C4-2B (cell line): ENCODE measurements at regions not wholly inside any gene's neighbourhood (a gene's known extent, or its start where the extent isn't known, plus 50 kb on each side); places are given as distances from the start of the nearest gene placed in this dataset.

ENCODE experiments used
- H3K27ac ChIP-seq: fragments of 450-650 bp; 2 replicates; pipeline ENCODE4 v1.5.1; 2017
- CTCF ChIP-seq: fragments of 450-650 bp; conservative IDR thresholded peaks from 2 replicates; pipeline ENCODE4 v1.5.1; 2017; ENCODE audit warnings: mild to moderate bottlenecking
- ZFX ChIP-seq: fragments of 450-650 bp; IDR thresholded peaks from 2 replicates; pipeline ENCODE4 v1.6.1; 2017

GRCh38 chr22:48242461-48242864 lies 1480.0 kb downstream of the TBC1D22A start:
- TF ChIP-seq CTCF (no peak), ZFX (no peak)
- no peak overlapping the region for H3K27ac ChIP-seq

- H3K27ac ChIP-seq, result no peak overlapping the region
- TF ChIP-seq ZFX, result no peak
These were observed 1479.2 kb downstream of the TBC1D22A start for GRCh38 chr22:48241658-48242057.

- TF ChIP-seq ZFX (no peak), CTCF (no peak)
- H3K27ac ChIP-seq, result no peak overlapping the region
These were observed 1478.4 kb downstream of the TBC1D22A start for GRCh38 chr22:48240935-48241230.

GRCh38 chr22:48240148-48240934 lies 1477.9 kb downstream of the TBC1D22A start:
- H3K27ac ChIP-seq, result no peak overlapping the region
- TF ChIP-seq CTCF, result no peak
- no peak for TF ChIP-seq ZFX

GRCh38 chr22:48239461-48240147 lies 1477.2 kb downstream of the TBC1D22A start:
- TF ChIP-seq CTCF (no peak), ZFX (no peak)
- no peak overlapping the region for H3K27ac ChIP-seq

- H3K27ac ChIP-seq, result no peak overlapping the region
- TF ChIP-seq CTCF, result no peak
- no peak for TF ChIP-seq ZFX
These were observed 1476.5 kb downstream of the TBC1D22A start for GRCh38 chr22:48238966-48239365.

- no peak overlapping the region for H3K27ac ChIP-seq
- no peak for TF ChIP-seq ZFX
- TF ChIP-seq CTCF, result no peak
These were observed 1476.0 kb downstream of the TBC1D22A start for GRCh38 chr22:48238284-48238915.
